GM13976 (cell line): ENCODE measurements at regions not wholly inside any gene's neighbourhood (a gene's known extent, or its start where the extent isn't known, plus 50 kb on each side); places are given as distances from the start of the nearest gene placed in this dataset.

ENCODE experiments used
- DNase-seq: peaks from one replicate; pipeline ENCODE4 v3.0.0; 2012; ENCODE audit warnings: low spot score
- in situ Hi-C: fragments of 300-500 bp; cut with MboI; formaldehyde crosslinking; loops from one replicate; pipeline ENCODE4 v1.12.0; 2022; ENCODE audit warnings: low sequenced_read_pairs, mixed read lengths, inconsistent platforms; ENCODE audit not compliant: unreplicated experiment
- TF ChIP-seq, protein P1 (sequence below): IDR thresholded peaks from 2 replicates; pipeline ENCODE4 v1.5.1; 2012; ENCODE audit warnings: borderline replicate concordance, mild to moderate bottlenecking; ENCODE audit not compliant: insufficient read depth; ENCODE audit errors: extremely low read depth, missing control alignments, control extremely low read depth

DNA sequence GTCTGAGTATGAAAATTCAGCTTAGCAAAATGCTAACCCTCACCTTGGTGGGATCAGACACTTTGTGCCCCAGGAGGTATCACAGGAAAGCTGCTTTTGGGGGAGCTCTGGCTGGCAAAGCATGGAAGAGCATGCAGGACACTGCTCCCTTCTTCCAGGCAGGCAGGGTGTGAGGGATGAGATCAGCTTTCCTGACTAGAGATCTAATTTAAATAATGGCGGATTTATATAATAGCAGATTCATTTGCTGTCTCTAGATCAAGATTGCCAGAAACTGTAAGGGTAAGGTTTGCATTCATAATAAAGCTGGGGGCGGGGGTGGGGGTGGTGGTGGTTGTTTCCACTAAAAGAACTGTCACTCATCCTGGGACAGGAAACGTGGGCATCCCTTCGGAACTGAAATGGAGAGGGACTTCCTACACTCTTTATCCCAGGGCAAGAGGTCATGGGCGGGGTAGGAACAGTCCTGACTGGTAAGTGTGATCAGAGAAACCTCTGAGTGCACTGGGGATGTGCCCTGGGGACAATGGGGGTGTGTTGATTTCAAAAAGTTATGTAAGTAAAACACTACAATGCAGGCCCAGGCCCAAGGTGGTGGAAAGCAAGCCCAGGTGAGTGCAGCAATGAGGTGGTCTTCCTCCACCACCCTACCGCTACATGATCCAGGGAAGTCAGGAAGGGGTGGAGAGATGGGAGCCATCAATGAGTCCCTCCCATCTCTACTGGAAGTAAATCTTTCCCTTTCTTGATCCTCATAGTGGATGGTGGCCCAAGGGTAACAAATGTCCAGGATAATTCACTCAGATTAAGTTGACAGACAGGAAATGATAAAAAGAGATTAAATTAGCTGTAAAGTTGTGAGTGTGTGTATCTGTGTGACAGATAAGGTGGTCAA lies 171.4 kb upstream of the SERPINE2 start:
- TF ChIP-seq, protein P1, sequence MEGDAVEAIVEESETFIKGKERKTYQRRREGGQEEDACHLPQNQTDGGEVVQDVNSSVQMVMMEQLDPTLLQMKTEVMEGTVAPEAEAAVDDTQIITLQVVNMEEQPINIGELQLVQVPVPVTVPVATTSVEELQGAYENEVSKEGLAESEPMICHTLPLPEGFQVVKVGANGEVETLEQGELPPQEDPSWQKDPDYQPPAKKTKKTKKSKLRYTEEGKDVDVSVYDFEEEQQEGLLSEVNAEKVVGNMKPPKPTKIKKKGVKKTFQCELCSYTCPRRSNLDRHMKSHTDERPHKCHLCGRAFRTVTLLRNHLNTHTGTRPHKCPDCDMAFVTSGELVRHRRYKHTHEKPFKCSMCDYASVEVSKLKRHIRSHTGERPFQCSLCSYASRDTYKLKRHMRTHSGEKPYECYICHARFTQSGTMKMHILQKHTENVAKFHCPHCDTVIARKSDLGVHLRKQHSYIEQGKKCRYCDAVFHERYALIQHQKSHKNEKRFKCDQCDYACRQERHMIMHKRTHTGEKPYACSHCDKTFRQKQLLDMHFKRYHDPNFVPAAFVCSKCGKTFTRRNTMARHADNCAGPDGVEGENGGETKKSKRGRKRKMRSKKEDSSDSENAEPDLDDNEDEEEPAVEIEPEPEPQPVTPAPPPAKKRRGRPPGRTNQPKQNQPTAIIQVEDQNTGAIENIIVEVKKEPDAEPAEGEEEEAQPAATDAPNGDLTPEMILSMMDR, result no peak
- no peak for DNase-seq
- in situ Hi-C loops, result no loop called here

DNA sequence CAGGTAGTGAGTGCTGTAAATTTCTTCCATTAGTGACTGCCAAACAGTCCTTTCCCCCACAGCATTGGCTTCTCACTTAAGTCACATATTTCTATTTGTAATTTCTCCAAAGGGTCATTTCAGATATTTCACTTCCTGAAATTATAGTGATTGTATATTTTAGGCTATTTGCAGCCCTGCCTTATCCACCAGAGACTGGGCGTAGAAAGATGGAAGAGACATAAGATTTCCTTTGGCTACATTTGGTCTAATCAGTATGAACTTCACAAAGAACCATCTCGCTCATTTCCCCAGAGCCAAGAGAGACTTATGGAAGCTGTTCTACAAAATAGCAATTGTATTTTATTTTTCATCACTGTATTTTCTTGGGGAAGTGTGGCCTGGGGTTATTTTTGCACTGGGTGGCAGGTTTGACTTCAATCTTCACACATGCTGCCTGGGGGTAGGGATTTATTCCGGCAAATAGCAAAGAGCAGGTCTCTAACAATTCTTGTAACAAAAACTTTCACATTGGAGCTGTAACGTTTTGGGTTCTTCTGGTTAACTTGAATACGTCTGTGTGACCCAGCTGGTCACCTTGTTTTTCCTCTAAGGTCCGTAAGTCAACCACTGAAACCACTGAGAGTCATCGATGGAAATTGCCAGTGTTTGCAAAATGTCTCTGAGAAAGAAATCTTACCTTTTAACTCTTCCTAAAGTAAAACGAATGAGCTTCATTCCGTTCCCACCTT lies 170.6 kb upstream of the SERPINE2 start:
- in situ Hi-C loops, result no loop called here
- TF ChIP-seq, protein P1, result no peak
- DNase-seq, result no peak

DNA sequence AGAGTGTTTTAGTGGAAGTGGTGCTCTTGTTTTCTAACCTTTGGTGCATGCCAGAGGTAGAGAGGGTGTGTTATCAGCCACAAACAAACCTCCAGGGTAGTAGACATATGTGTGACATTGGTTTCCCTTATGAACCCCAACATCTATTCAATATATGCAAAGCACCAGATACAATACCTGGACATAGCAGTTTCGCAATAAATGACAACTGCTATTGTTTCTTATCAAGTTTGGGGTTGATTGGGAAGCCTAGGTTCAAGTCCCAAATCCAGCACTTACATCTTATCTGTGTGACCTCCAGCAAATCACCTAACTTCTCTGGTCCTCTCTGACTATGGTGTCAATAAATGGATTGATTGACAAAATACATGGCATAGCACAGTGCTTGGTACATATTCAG lies 169.4 kb upstream of the SERPINE2 start:
- TF ChIP-seq, protein P1, result no peak
- DNase-seq, result no peak
- in situ Hi-C loops, result no loop called here

DNA sequence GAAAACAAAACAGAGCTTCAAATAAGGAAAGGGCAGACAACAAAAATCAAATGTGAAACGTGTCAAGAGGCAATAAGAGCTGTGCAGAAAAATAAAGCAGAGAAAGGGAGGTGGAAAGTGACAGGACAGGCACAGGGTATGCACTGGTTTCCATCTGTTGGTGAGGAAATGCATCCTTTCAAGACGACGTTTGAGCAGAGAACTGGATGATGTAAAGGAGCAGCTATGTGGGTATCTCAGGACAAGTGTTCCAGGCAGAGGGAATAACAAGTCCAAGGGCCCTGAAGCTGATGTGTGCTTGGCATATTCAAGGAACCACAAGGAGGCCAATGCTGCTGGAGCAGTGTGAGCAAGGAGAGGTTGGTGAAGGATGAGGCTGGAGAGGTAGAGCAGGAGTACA lies 168.9 kb upstream of the SERPINE2 start:
- in situ Hi-C loops, result no loop called here
- TF ChIP-seq, protein P1, result no peak
- no peak for DNase-seq

DNA sequence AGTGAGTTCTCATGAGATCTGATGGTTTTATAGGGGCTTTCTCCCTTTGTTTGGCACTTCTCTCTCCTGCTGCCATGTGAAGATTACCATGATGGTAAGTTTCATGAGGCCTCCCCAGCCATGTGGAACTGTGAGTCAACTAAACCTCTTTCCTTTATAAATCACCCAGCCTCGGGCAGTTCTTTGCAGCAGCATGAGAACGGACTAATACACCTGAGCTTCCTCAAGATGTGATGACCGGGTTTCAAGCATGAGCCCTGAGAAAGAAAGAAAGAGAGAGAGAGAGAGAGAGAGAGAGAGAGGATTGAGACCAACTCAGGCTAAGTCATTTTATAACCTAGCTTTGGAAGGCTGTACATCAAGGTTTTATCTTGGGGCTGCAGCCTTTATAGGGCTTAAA lies 167.7 kb upstream of the SERPINE2 start:
- TF ChIP-seq, protein P1, result no peak
- in situ Hi-C loops, result no loop called here
- no peak for DNase-seq

DNA sequence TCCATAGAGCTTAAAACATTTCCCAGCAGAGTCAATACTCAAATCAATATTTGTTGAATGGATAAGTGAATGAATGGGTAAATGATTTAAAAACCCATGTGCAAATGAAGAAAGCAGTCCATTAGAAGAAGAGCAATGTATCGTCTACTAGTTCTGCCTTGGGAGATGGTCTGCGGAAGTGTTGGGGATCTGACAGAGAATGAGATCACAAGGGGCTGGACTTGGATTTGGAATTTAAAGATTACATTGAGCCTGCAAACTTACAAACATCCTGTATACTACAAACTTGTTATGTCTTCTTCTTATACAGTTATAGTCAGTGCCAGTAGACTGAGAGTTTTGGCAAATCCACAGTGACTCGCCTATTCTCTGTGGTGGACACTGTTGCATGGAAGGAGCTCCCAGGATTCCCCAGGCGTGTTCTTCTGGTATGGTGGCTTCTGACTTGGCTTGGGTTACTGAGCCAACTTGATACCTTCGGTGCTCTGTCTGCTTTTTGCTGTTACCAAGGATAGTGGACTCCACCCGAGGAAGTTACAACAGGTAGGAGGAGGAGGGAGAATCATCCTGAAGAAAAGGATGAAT lies 163.3 kb upstream of the SERPINE2 start:
- TF ChIP-seq, protein P1, result no peak
- in situ Hi-C loops, result no loop called here
- DNase-seq, result no peak
